DOHH2 (cell line): ENCODE measurements at regions not wholly inside any gene's neighbourhood (a gene's known extent, or its start where the extent isn't known, plus 50 kb on each side); places are given as distances from the start of the nearest gene placed in this dataset.

Experiments used
- H3F3A ChIP-seq: fragments of 200-600 bp; sonication (generic), shearing (Covaris generic); 2 replicates; pipeline ENCODE4 v1.6.0; 2016; ENCODE audit warnings: antibody characterized with exemption, mild to moderate bottlenecking; ENCODE audit not compliant: control insufficient read depth, insufficient read depth
- H3K27ac ChIP-seq: fragments of 200-600 bp; sonication (generic); 2 replicates; pipeline ENCODE4 v1.5.1; 2014; ENCODE audit warnings: low read depth, mild to moderate bottlenecking, low read length, moderate library complexity
- H3K27me3 ChIP-seq: fragments of 200-600 bp; sonication (generic); 2 replicates; pipeline ENCODE4 v1.6.1; 2014; ENCODE audit warnings: mild to moderate bottlenecking, low read length, mixed read lengths; ENCODE audit not compliant: control insufficient read depth
- H3K36me3 ChIP-seq: fragments of 200-600 bp; sonication (generic); 2 replicates; pipeline ENCODE4 v1.6.1; 2014; ENCODE audit warnings: mild to moderate bottlenecking, low read length, moderate library complexity, mixed read lengths; ENCODE audit not compliant: control insufficient read depth
- H3K4me1 ChIP-seq: fragments of 200-600 bp; sonication (generic); 2 replicates; pipeline ENCODE4 v1.6.1; 2014; ENCODE audit warnings: mild to moderate bottlenecking, low read length, mixed read lengths; ENCODE audit not compliant: control insufficient read depth
- H3K4me2 ChIP-seq: fragments of 200-600 bp; sonication (generic); 2 replicates; pipeline ENCODE4 v1.6.0; 2014; ENCODE audit warnings: mild to moderate bottlenecking, low read length, moderate library complexity
- H3K4me3 ChIP-seq: fragments of 200-600 bp; sonication (generic); 2 replicates; pipeline ENCODE4 v1.5.1; 2014; ENCODE audit warnings: mild to moderate bottlenecking, low read length, mixed read lengths
- H3K79me2 ChIP-seq: fragments of 200-600 bp; sonication (generic); 2 replicates; pipeline ENCODE4 v1.6.1; 2014; ENCODE audit warnings: mild to moderate bottlenecking, low read length, mixed read lengths; ENCODE audit not compliant: control insufficient read depth
- H3K9me2 ChIP-seq: fragments of 200-600 bp; sonication (generic); replicated peaks from 2 replicates; pipeline ENCODE4 v1.6.1; 2014; ENCODE audit warnings: mild to moderate bottlenecking, low read length, mixed read lengths; ENCODE audit not compliant: control insufficient read depth
- H3K9me3 ChIP-seq: fragments of 200-600 bp; sonication (generic); 2 replicates; pipeline ENCODE4 v1.6.1; 2014; ENCODE audit warnings: antibody characterized with exemption, low read length, mixed read lengths; ENCODE audit not compliant: control insufficient read depth, insufficient read depth
- H4K20me1 ChIP-seq: fragments of 200-600 bp; sonication (generic); 2 replicates; pipeline ENCODE4 v1.6.0; 2014; ENCODE audit warnings: low read depth, mild to moderate bottlenecking, antibody characterized with exemption, low read length, moderate library complexity; ENCODE audit not compliant: control insufficient read depth, insufficient read depth
- EZH2phosphoT487 ChIP-seq: fragments of 200-600 bp; sonication (generic); IDR thresholded peaks from 2 replicates; pipeline ENCODE4 v1.6.1; 2017; ENCODE audit warnings: borderline replicate concordance, mild to moderate bottlenecking, antibody characterized with exemption, low read length, moderate library complexity, mixed read lengths
- TF ChIP-seq, protein P1 (sequence below): fragments of 200-600 bp; sonication (generic); IDR thresholded peaks from one replicate; pipeline ENCODE4 v1.5.1; 2014; ENCODE audit warnings: antibody characterized with exemption, mild to moderate bottlenecking, low read depth, low read length; ENCODE audit not compliant: poor library complexity, severe bottlenecking

DNA sequence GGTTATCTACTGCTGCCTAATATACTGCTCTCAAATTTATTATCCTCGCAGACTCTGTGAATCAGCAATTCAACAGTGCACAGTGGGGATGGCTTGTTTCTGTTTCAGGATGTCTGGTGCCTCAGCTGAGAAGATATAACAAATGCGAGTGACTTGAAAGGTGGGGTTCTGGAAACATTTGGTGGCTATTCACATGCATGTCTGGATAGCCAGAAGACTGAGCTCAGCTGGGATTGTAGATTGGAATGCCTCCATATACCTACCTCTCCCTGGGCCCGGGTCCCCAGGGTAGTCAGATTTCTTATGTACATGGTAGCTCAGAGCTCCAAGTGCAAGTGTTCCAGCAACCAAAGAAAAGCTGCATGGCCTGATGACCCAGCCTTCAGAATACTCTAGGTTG lies 176.3 kb downstream of the IER5 start:
- H3K9me2 ChIP-seq: no peaks in the 10 kb centered on the region
- TF ChIP-seq, protein P1, sequence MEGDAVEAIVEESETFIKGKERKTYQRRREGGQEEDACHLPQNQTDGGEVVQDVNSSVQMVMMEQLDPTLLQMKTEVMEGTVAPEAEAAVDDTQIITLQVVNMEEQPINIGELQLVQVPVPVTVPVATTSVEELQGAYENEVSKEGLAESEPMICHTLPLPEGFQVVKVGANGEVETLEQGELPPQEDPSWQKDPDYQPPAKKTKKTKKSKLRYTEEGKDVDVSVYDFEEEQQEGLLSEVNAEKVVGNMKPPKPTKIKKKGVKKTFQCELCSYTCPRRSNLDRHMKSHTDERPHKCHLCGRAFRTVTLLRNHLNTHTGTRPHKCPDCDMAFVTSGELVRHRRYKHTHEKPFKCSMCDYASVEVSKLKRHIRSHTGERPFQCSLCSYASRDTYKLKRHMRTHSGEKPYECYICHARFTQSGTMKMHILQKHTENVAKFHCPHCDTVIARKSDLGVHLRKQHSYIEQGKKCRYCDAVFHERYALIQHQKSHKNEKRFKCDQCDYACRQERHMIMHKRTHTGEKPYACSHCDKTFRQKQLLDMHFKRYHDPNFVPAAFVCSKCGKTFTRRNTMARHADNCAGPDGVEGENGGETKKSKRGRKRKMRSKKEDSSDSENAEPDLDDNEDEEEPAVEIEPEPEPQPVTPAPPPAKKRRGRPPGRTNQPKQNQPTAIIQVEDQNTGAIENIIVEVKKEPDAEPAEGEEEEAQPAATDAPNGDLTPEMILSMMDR: no peak
- TF ChIP-seq EZH2phosphoT487: no peak

DNA sequence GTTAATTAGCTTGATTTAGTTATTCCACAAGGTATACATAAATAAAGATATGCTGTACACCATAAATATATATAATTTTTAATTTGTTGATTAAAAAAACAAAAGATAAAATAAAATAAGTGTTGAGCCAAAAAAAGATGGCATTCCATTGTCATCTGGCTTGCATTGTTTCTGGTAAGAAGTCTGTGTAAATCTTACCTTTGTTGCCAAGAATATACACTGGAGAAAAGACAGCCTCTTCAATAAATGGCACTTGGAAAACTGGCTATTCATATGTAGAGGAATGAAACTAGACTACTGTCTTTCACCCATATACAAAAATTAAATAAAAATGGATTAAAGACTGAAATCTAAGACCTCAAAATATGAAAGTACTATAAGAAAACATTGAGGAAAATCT lies 196.5 kb downstream of the IER5 start:
- H3K27ac ChIP-seq: no peak overlapping the region
- TF ChIP-seq EZH2phosphoT487: no peak
- TF ChIP-seq, protein P1: no peak
- no peaks in the 10 kb centered on the region for H3K4me1 ChIP-seq
- no peaks in the 10 kb centered on the region for H3K27me3 ChIP-seq
- no peak overlapping the region for H3K4me3 ChIP-seq
- no peak overlapping the region for H3K4me2 ChIP-seq
- no peaks in the 10 kb centered on the region for H3K36me3 ChIP-seq
- H3K9me3 ChIP-seq: peaks cover 3% of the 10 kb centered on the region
- no peaks in the 10 kb centered on the region for H3K79me2 ChIP-seq
- no peaks in the 10 kb centered on the region for H3F3A ChIP-seq
- no peaks in the 10 kb centered on the region for H4K20me1 ChIP-seq
- no peaks in the 10 kb centered on the region for H3K9me2 ChIP-seq

More for the DNA sequence above, 176.3 kb downstream of the IER5 start:
- Histone ChIP-seq H3K4me3 (no peak overlapping the region), H3F3A (no peaks in the 10 kb centered on the region), H3K27me3 (no peaks in the 10 kb centered on the region), H3K4me1 (no peaks in the 10 kb centered on the region), H3K36me3 (no peaks in the 10 kb centered on the region), H3K9me3 (no peaks in the 10 kb centered on the region), H4K20me1 (no peaks in the 10 kb centered on the region), H3K4me2 (no peak overlapping the region), H3K79me2 (no peaks in the 10 kb centered on the region), H3K27ac (no peak overlapping the region)

DNA sequence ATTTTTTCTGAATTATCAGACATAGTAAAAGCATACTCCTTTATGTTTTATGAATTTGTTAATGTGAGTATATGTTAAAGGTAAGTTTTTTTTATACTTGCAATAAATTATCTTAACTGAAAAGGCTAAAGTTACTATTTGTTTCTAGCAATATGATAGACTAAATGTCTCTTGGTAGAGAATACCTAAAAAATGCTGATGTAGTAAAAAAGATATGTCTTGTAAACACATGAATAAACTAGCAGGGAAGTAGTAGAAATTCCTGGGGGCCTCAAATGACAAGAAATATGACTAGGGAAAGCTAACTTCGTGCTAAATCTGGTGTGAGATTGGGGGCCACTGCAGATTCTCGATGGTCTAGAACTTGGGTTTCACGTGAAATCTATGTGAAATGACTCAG lies 188.1 kb upstream of the CACNA1E start:
- no peaks in the 10 kb centered on the region for H3K79me2 ChIP-seq
- no peaks in the 10 kb centered on the region for H3K9me2 ChIP-seq
- no peaks in the 10 kb centered on the region for H3K4me1 ChIP-seq
- H3K9me3 ChIP-seq: no peaks in the 10 kb centered on the region
- no peak overlapping the region for H3K27ac ChIP-seq
- TF ChIP-seq, protein P1: no peak
- TF ChIP-seq EZH2phosphoT487: no peak
- no peak overlapping the region for H3K4me2 ChIP-seq
- H3F3A ChIP-seq: no peaks in the 10 kb centered on the region
- H3K36me3 ChIP-seq: no peaks in the 10 kb centered on the region
- peaks cover 3% of the 10 kb centered on the region; the same call in 1 of the 2 replicates for H3K27me3 ChIP-seq
- no peaks in the 10 kb centered on the region for H4K20me1 ChIP-seq
- H3K4me3 ChIP-seq: no peak overlapping the region

DNA sequence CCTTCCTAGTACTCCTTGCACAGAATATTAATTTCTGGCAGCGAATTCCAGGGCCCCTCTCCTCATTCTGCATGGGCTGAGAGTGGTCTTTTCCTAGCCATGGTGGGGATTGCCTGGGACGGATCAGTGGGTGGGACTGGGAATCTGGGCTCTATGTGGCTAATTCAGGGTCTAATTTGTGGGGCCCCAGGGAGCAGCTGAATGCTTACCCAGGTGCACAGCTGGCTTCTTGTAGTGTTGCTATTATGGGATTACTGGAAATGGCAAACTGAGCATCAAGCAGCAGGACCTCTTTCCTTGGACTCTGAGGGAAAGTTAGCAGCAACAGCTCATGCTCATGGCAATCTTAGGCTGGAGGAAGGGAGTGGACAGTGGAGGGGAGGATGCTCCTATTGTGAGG lies 187.1 kb upstream of the CACNA1E start:
- TF ChIP-seq EZH2phosphoT487: no peak
- TF ChIP-seq, protein P1: no peak
- Histone ChIP-seq H3K9me3 (no peaks in the 10 kb centered on the region), H3K27ac (no peak overlapping the region), H3K9me2 (no peaks in the 10 kb centered on the region), H3K4me3 (no peak overlapping the region), H3K79me2 (no peaks in the 10 kb centered on the region), H3K4me1 (no peaks in the 10 kb centered on the region), H3K4me2 (no peak overlapping the region), H3F3A (no peaks in the 10 kb centered on the region), H4K20me1 (no peaks in the 10 kb centered on the region), H3K27me3 (peaks cover 3% of the 10 kb centered on the region; the same call in 1 of the 2 replicates), H3K36me3 (no peaks in the 10 kb centered on the region)
